HG03097 (cell line): ENCODE measurements at regions not wholly inside any gene's neighbourhood (a gene's known extent, or its start where the extent isn't known, plus 50 kb on each side); places are given as distances from the start of the nearest gene placed in this dataset.
"Not testable (repeated sequence)": the region's sequence is repeated elsewhere in the genome, so short reads cannot be mapped to it uniquely, and the experiment has no call there.

Experiments used
- ATAC-seq: cut with Tn5 transposase; IDR thresholded peaks from one replicate; pipeline ENCODE4 v1.9.1; 2021; ENCODE audit not compliant: unreplicated experiment, low FRiP score

- no peak for ATAC-seq
These were observed 339.6 kb upstream of the PCDH10 start for GRCh38 chr4:132809298-132810032.

GRCh38 chr4:132813061-132813460, 336.0 kb upstream of the PCDH10 start:
- not testable (repeated sequence) for ATAC-seq

- ATAC-seq, result no peak
These were observed 331.0 kb upstream of the PCDH10 start for GRCh38 chr4:132818091-132818490.

DNA sequence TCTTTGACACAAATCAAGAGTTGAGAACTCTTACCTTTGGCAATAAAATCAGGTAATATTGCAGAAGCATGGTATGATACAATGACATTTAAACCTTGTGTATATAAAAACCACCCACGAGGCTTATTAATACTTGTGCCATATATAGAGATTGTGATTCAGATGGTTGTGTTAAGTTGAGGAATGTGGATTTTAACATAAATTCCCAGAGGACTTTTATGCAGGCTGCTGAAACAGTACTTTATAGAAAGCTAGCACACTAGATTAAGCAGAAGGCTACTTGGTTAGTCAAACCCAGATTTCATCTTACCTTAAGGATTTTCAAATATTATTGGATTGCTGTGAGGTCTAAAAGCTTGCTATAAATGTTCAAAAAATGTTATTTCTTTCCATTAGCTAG, 325.7 kb upstream of the PCDH10 start:
- ATAC-seq, result no peak

- no peak for ATAC-seq
These were observed 324.3 kb upstream of the PCDH10 start for GRCh38 chr4:132824761-132825160.

- peak; percentile 70 for ATAC-seq
These were observed 321.6 kb upstream of the PCDH10 start for GRCh38 chr4:132827522-132827921.

DNA sequence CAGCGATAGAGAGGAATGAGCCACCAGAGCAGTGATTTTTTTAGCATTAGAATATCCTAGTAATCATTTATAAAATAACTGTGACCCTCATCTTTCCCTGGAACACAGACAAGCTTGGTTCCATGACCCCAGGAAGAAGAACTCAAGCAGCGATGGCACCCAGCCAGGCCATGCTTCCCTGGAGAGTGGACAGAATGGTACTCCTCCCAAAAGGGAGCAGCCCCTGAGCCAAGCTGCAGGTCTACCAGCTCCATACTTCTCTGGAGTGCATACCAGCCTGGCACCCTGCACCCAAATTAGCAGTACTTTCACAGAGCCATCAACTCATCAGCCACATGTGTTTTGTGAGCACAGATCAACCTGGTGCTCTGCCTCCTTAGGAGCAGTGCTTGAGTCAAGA, 310.9 kb upstream of the PCDH10 start:
- no peak for ATAC-seq

- ATAC-seq, result no peak
These were observed 310.0 kb upstream of the PCDH10 start for GRCh38 chr4:132839070-132839469.

- no peak for ATAC-seq
These were observed 289.2 kb upstream of the PCDH10 start for GRCh38 chr4:132859929-132860328.

GRCh38 chr4:132860976-132861375, 288.1 kb upstream of the PCDH10 start:
- ATAC-seq, result no peak

- no peak for ATAC-seq
These were observed 285.5 kb upstream of the PCDH10 start for GRCh38 chr4:132863619-132864018.

GRCh38 chr4:132865458-132865857, 283.6 kb upstream of the PCDH10 start:
- no peak for ATAC-seq

- no peak for ATAC-seq
These were observed 283.2 kb upstream of the PCDH10 start for GRCh38 chr4:132865922-132866321.

- no peak for ATAC-seq
These were observed 282.5 kb upstream of the PCDH10 start for GRCh38 chr4:132866616-132867015.

- ATAC-seq, result no peak
These were observed 255.3 kb upstream of the PCDH10 start for GRCh38 chr4:132893787-132894186.

DNA sequence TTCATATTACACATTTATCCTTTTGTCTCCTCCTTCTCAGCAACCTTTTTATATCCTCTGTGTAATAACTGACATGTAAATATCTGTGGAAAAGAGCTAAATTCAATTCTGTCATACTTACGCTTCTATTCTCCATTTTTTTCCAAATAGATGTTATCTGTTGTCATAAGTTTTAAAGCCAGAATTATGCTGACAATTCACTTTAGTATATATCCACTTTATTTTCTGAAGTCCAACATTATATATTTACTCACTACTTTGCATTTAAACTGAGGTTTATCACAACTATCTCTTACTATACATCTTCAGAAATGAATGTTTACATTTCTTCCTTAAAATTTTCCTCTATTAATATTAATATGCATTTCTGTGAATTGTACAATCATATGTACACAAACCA, 247.9 kb upstream of the PCDH10 start:
- ATAC-seq, result no peak

GRCh38 chr4:132910229-132910748, 238.8 kb upstream of the PCDH10 start:
- no peak for ATAC-seq

GRCh38 chr4:132918096-132918495, 231.0 kb upstream of the PCDH10 start:
- no peak for ATAC-seq

DNA sequence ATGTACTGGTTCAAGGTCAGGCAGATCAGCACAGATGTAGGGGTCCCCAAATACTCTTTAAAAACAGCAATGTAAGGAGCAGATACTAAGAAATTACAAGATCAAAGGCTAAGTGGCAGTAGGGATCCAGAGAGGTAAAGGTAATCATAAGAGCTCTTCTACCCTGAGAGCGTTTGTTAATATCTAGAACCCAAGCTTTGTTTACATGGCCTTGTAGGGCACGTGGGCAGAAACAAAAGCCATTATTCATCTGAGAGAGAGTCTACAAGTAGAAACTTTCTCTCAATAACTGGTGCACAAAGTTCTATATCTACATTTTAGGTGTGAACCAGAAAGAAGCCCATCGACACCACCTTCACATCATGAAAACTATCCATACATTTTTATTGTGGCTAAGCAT, 225.6 kb upstream of the PCDH10 start:
- ATAC-seq, result no peak

DNA sequence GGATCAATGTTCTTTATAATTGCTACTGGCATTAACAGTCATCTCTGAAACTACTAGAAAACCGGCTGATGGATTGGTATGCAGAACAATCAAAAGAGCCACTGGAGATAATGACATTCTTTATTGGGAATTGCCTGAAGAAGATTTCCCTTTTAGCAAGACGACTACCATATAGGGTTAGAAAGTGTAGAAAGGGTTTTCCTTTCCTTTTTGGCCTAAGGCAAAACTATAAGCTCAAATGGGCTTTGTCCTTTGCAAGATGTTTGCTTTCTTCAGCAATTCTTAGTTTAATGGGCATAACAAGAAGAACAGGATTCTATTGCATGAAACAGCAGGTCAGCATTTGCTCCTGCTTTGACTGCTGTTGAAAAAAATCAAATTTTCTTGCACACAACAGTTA, 214.2 kb upstream of the PCDH10 start:
- no peak for ATAC-seq

GRCh38 chr4:132955146-132955545, 193.9 kb upstream of the PCDH10 start:
- no peak for ATAC-seq

GRCh38 chr4:132956962-132957361, 192.1 kb upstream of the PCDH10 start:
- ATAC-seq, result no peak
